ENCODE measurements at regions not wholly inside any gene's neighbourhood (a gene's known extent, or its start where the extent isn't known, plus 50 kb on each side); places are given as distances from the start of the nearest gene placed in this dataset.
"Not testable (repeated sequence)": the region's sequence is repeated elsewhere in the genome, so short reads cannot be mapped to it uniquely, and the experiment has no call there.

- TF ChIP-seq POLR2A (IDR thresholded peaks at IDR 0.05; ENCODE audit: low read depth, low read length); CTCF (conservative IDR thresholded peaks at IDR 0.05; ENCODE audit: low read depth, low read length); CEBPB (IDR thresholded peaks at IDR 0.05; ENCODE audit: low read depth, low read length); CHD1 (IDR thresholded peaks at IDR 0.05; ENCODE audit: low read depth, low read length); BHLHE40 (IDR thresholded peaks at IDR 0.05; ENCODE audit: low read depth, low read length): not testable (repeated sequence)
Measured at GRCh38 chr7:45807832-45808231, 65.0 kb downstream of the CCDC201 start.
